ENCODE measurements at regions not wholly inside any gene's neighbourhood (a gene's known extent, or its start where the extent isn't known, plus 50 kb on each side); places are given as distances from the start of the nearest gene placed in this dataset.

GRCh38 chr1:168792142-168792541 lies 63.1 kb upstream of the DPT start:
- no peak overlapping the region for H3K27ac ChIP-seq
- H3K36me3 ChIP-seq (replicated peaks) = no peaks in the 10 kb centered on the region
- in situ Hi-C loops (cut with HindIII; ENCODE audit: low pct_ligation_motif_present, low sequenced_read_pairs) = no loop called here
- DNase-seq = no peak
- no peaks in the 10 kb centered on the region for H3K27me3 ChIP-seq (replicated peaks)
- H3K4me3 ChIP-seq (ENCODE audit: low read depth, low read length) = no peak overlapping the region
- no peak for TF ChIP-seq CTCF (IDR thresholded peaks at IDR 0.05; ENCODE audit: low read depth, low read length, missing control alignments)

GRCh38 chr1:168792592-168793125 lies 63.7 kb upstream of the DPT start:
- no peak for DNase-seq
- no peak for TF ChIP-seq CTCF (IDR thresholded peaks at IDR 0.05; ENCODE audit: low read depth, low read length, missing control alignments)
- Histone ChIP-seq H3K27me3 (replicated peaks) (no peaks in the 10 kb centered on the region), H3K4me3 (ENCODE audit: low read depth, low read length) (no peak overlapping the region), H3K27ac (no peak overlapping the region), H3K36me3 (replicated peaks) (no peaks in the 10 kb centered on the region)
- in situ Hi-C loops (cut with HindIII; ENCODE audit: low pct_ligation_motif_present, low sequenced_read_pairs) = no loop called here

DNA sequence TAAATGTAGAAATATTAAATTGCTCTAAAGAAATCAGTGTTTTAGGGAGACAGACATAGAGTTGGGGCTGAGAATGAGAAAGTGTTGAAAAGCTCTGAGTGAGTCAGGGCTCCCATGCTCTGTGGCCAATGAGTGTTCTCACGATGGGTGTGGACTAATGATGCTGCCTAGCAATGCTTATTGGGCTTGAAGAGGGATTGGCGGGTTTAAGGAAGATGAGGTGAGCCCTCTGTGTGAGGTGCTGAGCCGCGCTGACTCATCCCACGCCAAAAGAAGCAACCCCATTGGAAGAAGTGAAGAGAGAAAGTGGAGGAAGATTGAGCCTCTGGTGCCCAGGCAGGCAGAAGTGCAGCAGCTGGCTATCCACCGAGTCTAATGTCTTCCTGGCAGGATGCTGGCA lies 65.1 kb upstream of the DPT start:
- DNase-seq = no peak
- in situ Hi-C loops (cut with HindIII; ENCODE audit: low pct_ligation_motif_present, low sequenced_read_pairs) = no loop called here
- H3K27me3 ChIP-seq (replicated peaks) = no peaks in the 10 kb centered on the region
- no peak overlapping the region for H3K4me3 ChIP-seq (ENCODE audit: low read depth, low read length)
- H3K36me3 ChIP-seq (replicated peaks) = no peaks in the 10 kb centered on the region
- H3K27ac ChIP-seq = no peak overlapping the region
- TF ChIP-seq CTCF (IDR thresholded peaks at IDR 0.05; ENCODE audit: low read depth, low read length, missing control alignments) = no peak

GRCh38 chr1:168795681-168796080 lies 66.7 kb upstream of the DPT start:
- H3K4me3 ChIP-seq (ENCODE audit: low read depth, low read length) = no peak overlapping the region
- DNase-seq = no peak
- TF ChIP-seq CTCF (IDR thresholded peaks at IDR 0.05; ENCODE audit: low read depth, low read length, missing control alignments) = no peak
- in situ Hi-C loops (cut with HindIII; ENCODE audit: low pct_ligation_motif_present, low sequenced_read_pairs) = no loop called here
- no peaks in the 10 kb centered on the region for H3K36me3 ChIP-seq (replicated peaks)
- H3K27me3 ChIP-seq (replicated peaks) = no peaks in the 10 kb centered on the region
- H3K27ac ChIP-seq = no peak overlapping the region

GRCh38 chr1:168799927-168800605 lies 71.1 kb upstream of the DPT start:
- in situ Hi-C loops (cut with HindIII; ENCODE audit: low pct_ligation_motif_present, low sequenced_read_pairs) = no loop called here
- Histone ChIP-seq H3K36me3 (replicated peaks) (no peaks in the 10 kb centered on the region), H3K4me3 (ENCODE audit: low read depth, low read length) (no peak overlapping the region), H3K27me3 (replicated peaks) (no peaks in the 10 kb centered on the region), H3K27ac (no peak overlapping the region)
- DNase-seq = no peak
- no peak for TF ChIP-seq CTCF (IDR thresholded peaks at IDR 0.05; ENCODE audit: low read depth, low read length, missing control alignments)

All from brain microvascular endothelial cell (primary cell).